CD14-positive monocyte (primary cell): ENCODE measurements at regions not wholly inside any gene's neighbourhood (a gene's known extent, or its start where the extent isn't known, plus 50 kb on each side); places are given as distances from the start of the nearest gene placed in this dataset.

Experiments used
- DNase-seq, 3 donors: peaks; one replicate each; pipeline ENCODE4 v3.0.0-alpha.2; 2011 to 2022
- H2AFZ ChIP-seq: 2 replicates; pipeline ENCODE4 v1.6.0; 2012; ENCODE audit warnings: mild to moderate bottlenecking, low read depth, low read length, inconsistent platforms; ENCODE audit not compliant: insufficient read depth, poor library complexity, severe bottlenecking
- H3K27ac ChIP-seq, 2 donors: 1 replicate in 1 of 2; 2 replicates in 1 of 2; pipeline ENCODE4 v1.5.1; 2012 to 2013; ENCODE audit warnings: low read length in 2 of 2, control low read depth in 1 of 2, inconsistent platforms in 1 of 2, low read depth in 1 of 2, mild to moderate bottlenecking in 1 of 2
- H3K27me3 ChIP-seq, 2 donors: one replicate each; pipeline versions ENCODE4 v1.6.0 to v1.6.1; 2011 to 2013; ENCODE audit warnings: low read length in 2 of 2; ENCODE audit not compliant: control insufficient read depth in 2 of 2, insufficient read depth in 2 of 2
- H3K36me3 ChIP-seq, 2 donors: replicated peaks in 1 of 2; 1 replicate in 1 of 2; 2 replicates in 1 of 2; pipeline versions ENCODE4 v1.5.1 to v1.6.1; 2012 to 2013; ENCODE audit warnings: low read length in 2 of 2, control low read depth in 1 of 2, inconsistent platforms in 1 of 2, mild to moderate bottlenecking in 1 of 2; ENCODE audit not compliant: insufficient read depth in 2 of 2, control insufficient read depth in 1 of 2
- H3K4me1 ChIP-seq, 2 donors: 1 replicate in 1 of 2; 2 replicates in 1 of 2; pipeline versions ENCODE4 v1.5.1 to v1.6.1; 2012 to 2013; ENCODE audit warnings: low read length in 2 of 2, control low read depth in 1 of 2, inconsistent platforms in 1 of 2, mild to moderate bottlenecking in 1 of 2, moderate library complexity in 1 of 2; ENCODE audit not compliant: insufficient read depth in 2 of 2, control insufficient read depth in 1 of 2
- H3K4me2 ChIP-seq: replicated peaks from 2 replicates; pipeline ENCODE3; 2012; ENCODE audit warnings: low read length, moderate library complexity, mild to moderate bottlenecking; ENCODE audit not compliant: poor library complexity, severe bottlenecking; ENCODE audit errors: extremely low read depth
- H3K4me3 ChIP-seq, 3 experiments: fragments of 200-600 bp in 1 of 3; sonication (generic) in 1 of 3; replicated peaks in 1 of 3; 1 replicate in 2 of 3; 2 replicates in 1 of 3; pipeline ENCODE4 v1.5.1; 2011 to 2013; ENCODE audit warnings: low read length in 3 of 3, mild to moderate bottlenecking in 3 of 3, control low read depth in 2 of 3, low read depth in 2 of 3, inconsistent platforms in 1 of 3, moderate library complexity in 1 of 3
- H3K79me2 ChIP-seq: 2 replicates; pipeline ENCODE4 v1.6.0; 2012; ENCODE audit warnings: mild to moderate bottlenecking, control low read depth, inconsistent platforms, low read length, moderate library complexity; ENCODE audit not compliant: insufficient read depth
- H3K9ac ChIP-seq: 2 replicates; pipeline ENCODE4 v1.6.0; 2017; ENCODE audit warnings: low read length, mild to moderate bottlenecking; ENCODE audit not compliant: insufficient read depth, poor library complexity, severe bottlenecking
- H3K9me3 ChIP-seq, 2 donors: replicated peaks in 1 of 2; 1 replicate in 1 of 2; 2 replicates in 1 of 2; pipeline versions ENCODE4 v1.5.1 to v1.6.1; 2012 to 2013; ENCODE audit warnings: low read length in 2 of 2, control low read depth in 1 of 2; ENCODE audit not compliant: control insufficient read depth in 1 of 2, insufficient read depth in 1 of 2
- H4K20me1 ChIP-seq: 2 replicates; pipeline ENCODE4 v1.6.0; 2012; ENCODE audit warnings: mild to moderate bottlenecking, low read length, control low read depth, moderate library complexity; ENCODE audit not compliant: insufficient read depth
- H3K27ac Mint-ChIP-seq, 7 donors: one replicate each; pipeline ENCODE4 v1.8.0; 2020; ENCODE audit warnings: mild to moderate bottlenecking in 7 of 7, mixed read lengths in 7 of 7, moderate library complexity in 6 of 7, inconsistent platforms in 2 of 7
- H3K27me3 Mint-ChIP-seq, 3 donors: one replicate each; pipeline ENCODE4 v1.8.0; 2021 to 2022; ENCODE audit warnings: low read depth in 3 of 3, mild to moderate bottlenecking in 3 of 3, mixed read lengths in 3 of 3, moderate library complexity in 3 of 3, inconsistent platforms in 1 of 3
- H3K36me3 Mint-ChIP-seq, 2 donors: one replicate each; pipeline ENCODE4 v1.8.0; 2020; ENCODE audit warnings: mixed read lengths in 2 of 2, inconsistent platforms in 1 of 2, mild to moderate bottlenecking in 1 of 2
- H3K4me1 Mint-ChIP-seq: one replicate; pipeline ENCODE4 v1.8.0; 2020; ENCODE audit warnings: mild to moderate bottlenecking, mixed read lengths
- H3K4me3 Mint-ChIP-seq, 2 donors: one replicate each; pipeline ENCODE4 v1.8.0; 2020; ENCODE audit warnings: mild to moderate bottlenecking in 2 of 2, mixed read lengths in 2 of 2, moderate library complexity in 1 of 2
- H3K9me3 Mint-ChIP-seq, 7 donors: one replicate each; pipeline ENCODE4 v1.8.0; 2020 to 2022; ENCODE audit warnings: mixed read lengths in 7 of 7, mild to moderate bottlenecking in 6 of 7, moderate library complexity in 6 of 7, inconsistent platforms in 2 of 7
- CTCF ChIP-seq: fragments of 200-600 bp; IDR thresholded peaks from one replicate; pipeline ENCODE4 v1.8.0; 2022; ENCODE audit warnings: antibody characterized with exemption, mild to moderate bottlenecking
- WGBS: methylation state at CpG from one replicate; pipeline ENCODE4 v1.1.5; 2013; ENCODE audit warnings: missing lambda C conversion rate; ENCODE audit not compliant: insufficient coverage; 5-methylcytosine and 5-hydroxymethylcytosine counted together
- intact Hi-C, 2 donors: fragments of 100-400 bp; cut with micrococcal nuclease; formaldehyde crosslinking; loops; one replicate each; pipeline versions ENCODE4 v1.15.0 to v1.15.1; 2023

GRCh38 chr4:4914965-4915845 lies 55.7 kb downstream of the MSX1 start:
- DNase-seq: no peak
- Histone ChIP-seq H3K79me2 (no peaks in the 10 kb centered on the region), H3K27ac (no peak overlapping the region), H3K4me2 (no peak overlapping the region), H4K20me1 (no peaks in the 10 kb centered on the region), H2AFZ (no peak overlapping the region), H3K27me3 (no peaks in the 10 kb centered on the region), H3K9ac (no peak overlapping the region), H3K36me3 (no peaks in the 10 kb centered on the region), H3K9me3 (peaks cover 0 to 8% of the 10 kb centered on the region in 2 donors), H3K4me1 (no peaks in the 10 kb centered on the region), H3K4me3 (no peak overlapping the region)
- Mint-ChIP-seq H3K9me3 (peaks cover 0 to 15% (median 5%) of the 10 kb centered on the region in 7 donors), H3K36me3 (no peaks in the 10 kb centered on the region), H3K27ac (no peak overlapping the region), H3K4me1 (no peaks in the 10 kb centered on the region), H3K27me3 (peaks cover 3 to 6% (median 5%) of the 10 kb centered on the region in 3 donors), H3K4me3 (no peak overlapping the region)
- intact Hi-C loops: no loop called here
- 92% methylated on average over 7 of the region's 10 CpGs for WGBS
- TF ChIP-seq CTCF: no peak

- WGBS: 83% methylated on average over 1 of the region's 2 CpGs
- H3K27me3 Mint-ChIP-seq: peaks cover 3 to 10% (median 7%) of the 10 kb centered on the region in 3 donors
- intact Hi-C loops: no loop called here
Measured at GRCh38 chr4:4918067-4918466, 58.6 kb downstream of the MSX1 start.

More at GRCh38 chr4:4918067-4918466, 58.6 kb downstream of the MSX1 start:
- Mint-ChIP-seq H3K9me3 (peaks cover 0 to 12% (median 2%) of the 10 kb centered on the region in 7 donors), H3K4me3 (no peak overlapping the region), H3K27ac (no peak overlapping the region), H3K36me3 (no peaks in the 10 kb centered on the region), H3K4me1 (peaks cover 2% of the 10 kb centered on the region)
- H3K4me2 ChIP-seq: no peak overlapping the region
- H3K79me2 ChIP-seq: no peaks in the 10 kb centered on the region
- no peak overlapping the region for H3K27ac ChIP-seq
- DNase-seq: no peak
- H3K4me3 ChIP-seq: no peak overlapping the region
- H3K9ac ChIP-seq: no peak overlapping the region
- TF ChIP-seq CTCF: no peak
- no peaks in the 10 kb centered on the region for H4K20me1 ChIP-seq
- peaks cover 0 to 8% of the 10 kb centered on the region in 2 donors for H3K9me3 ChIP-seq
- H3K27me3 ChIP-seq: peaks cover 0 to 2% of the 10 kb centered on the region in 2 donors
- H2AFZ ChIP-seq: no peak overlapping the region
- H3K36me3 ChIP-seq: no peaks in the 10 kb centered on the region
- H3K4me1 ChIP-seq: no peaks in the 10 kb centered on the region
